ENCODE measurements at regions not wholly inside any gene's neighbourhood (a gene's known extent, or its start where the extent isn't known, plus 50 kb on each side); places are given as distances from the start of the nearest gene placed in this dataset.

DNA sequence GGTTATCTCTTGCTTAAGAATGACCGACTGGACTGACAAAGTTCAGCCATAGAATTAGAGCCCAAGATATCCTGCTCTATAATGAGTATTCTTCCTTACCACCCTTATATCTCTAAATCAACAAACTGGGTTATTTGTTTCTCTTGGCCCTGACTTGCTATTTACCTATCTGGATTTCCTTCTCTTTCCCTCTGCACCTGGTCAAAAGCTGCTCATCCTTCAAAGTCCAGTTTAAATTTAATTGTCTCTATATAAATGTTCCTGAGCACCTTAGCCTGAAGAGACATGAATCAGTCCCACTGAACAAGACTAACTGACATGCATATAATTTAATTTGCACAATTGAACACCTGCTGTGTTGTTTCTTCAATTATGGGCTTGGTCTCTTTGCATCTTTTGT, 127.1 kb upstream of the KCNJ15 start:
- no peak for ATAC-seq (ENCODE audit: poor library complexity)
- DNase-seq, result no peak
- Histone ChIP-seq H3K36me3 (ENCODE audit: insufficient read depth, low read length) (no peaks in the 10 kb centered on the region), H3K4me3 (ENCODE audit: low read length) (no peak overlapping the region), H3K9me3 (ENCODE audit: control insufficient read depth in 1 of 2, insufficient read depth in 1 of 2, low read length in 2 of 2) (no peaks in the 10 kb centered on the region), H3K27ac (ENCODE audit: low read depth in 1 of 2, low read length in 2 of 2) (no peak overlapping the region), H3K27me3 (ENCODE audit: control insufficient read depth in 1 of 2, insufficient read depth in 2 of 2, low read length in 2 of 2) (peaks cover 0 to 4% of the 10 kb centered on the region in 2 experiments), H3K4me1 (ENCODE audit: insufficient read depth, low read length) (no peaks in the 10 kb centered on the region)
- ChIA-PET CTCF (no interaction called here), POLR2A (no interaction called here)
- Mint-ChIP-seq H3K27ac (no peak overlapping the region), H3K36me3 (ENCODE audit: low read depth) (no peaks in the 10 kb centered on the region), H3K9me3 (no peaks in the 10 kb centered on the region), H3K4me3 (no peak overlapping the region), H3K4me1 (ENCODE audit: low read depth) (no peaks in the 10 kb centered on the region), H3K27me3 (peaks cover 63% of the 10 kb centered on the region)
- TF ChIP-seq, protein P1, sequence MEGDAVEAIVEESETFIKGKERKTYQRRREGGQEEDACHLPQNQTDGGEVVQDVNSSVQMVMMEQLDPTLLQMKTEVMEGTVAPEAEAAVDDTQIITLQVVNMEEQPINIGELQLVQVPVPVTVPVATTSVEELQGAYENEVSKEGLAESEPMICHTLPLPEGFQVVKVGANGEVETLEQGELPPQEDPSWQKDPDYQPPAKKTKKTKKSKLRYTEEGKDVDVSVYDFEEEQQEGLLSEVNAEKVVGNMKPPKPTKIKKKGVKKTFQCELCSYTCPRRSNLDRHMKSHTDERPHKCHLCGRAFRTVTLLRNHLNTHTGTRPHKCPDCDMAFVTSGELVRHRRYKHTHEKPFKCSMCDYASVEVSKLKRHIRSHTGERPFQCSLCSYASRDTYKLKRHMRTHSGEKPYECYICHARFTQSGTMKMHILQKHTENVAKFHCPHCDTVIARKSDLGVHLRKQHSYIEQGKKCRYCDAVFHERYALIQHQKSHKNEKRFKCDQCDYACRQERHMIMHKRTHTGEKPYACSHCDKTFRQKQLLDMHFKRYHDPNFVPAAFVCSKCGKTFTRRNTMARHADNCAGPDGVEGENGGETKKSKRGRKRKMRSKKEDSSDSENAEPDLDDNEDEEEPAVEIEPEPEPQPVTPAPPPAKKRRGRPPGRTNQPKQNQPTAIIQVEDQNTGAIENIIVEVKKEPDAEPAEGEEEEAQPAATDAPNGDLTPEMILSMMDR (IDR thresholded peaks at IDR 0.05), result no peak
- intact Hi-C loops (cut with DNase I, micrococcal nuclease), result no loop called here

DNA sequence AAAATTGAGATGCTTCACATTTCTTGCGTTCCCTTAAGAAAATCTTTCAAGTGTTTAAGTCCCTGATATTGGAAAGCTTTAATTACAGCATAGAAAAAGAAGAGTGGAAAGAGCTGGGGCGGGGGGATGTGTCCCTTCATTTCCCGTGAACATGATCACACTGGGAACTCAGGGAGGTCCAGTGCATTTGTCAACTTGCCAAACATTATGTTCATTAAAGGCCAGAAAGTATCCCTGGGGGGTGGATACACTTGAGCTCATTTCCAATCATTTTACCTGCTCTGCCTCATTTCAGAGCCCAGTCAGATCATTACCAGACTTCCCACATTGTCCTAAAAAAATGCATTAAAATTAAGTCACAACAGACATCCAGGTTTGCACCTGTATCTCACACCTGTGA, 123.6 kb upstream of the KCNJ15 start:
- no peaks in the 10 kb centered on the region for H3K27me3 ChIP-seq (ENCODE audit: control insufficient read depth in 1 of 2, insufficient read depth in 2 of 2, low read length in 2 of 2)
- H3K9me3 ChIP-seq (ENCODE audit: control insufficient read depth in 1 of 2, insufficient read depth in 1 of 2, low read length in 2 of 2), result no peaks in the 10 kb centered on the region
- TF ChIP-seq, protein P1 (IDR thresholded peaks at IDR 0.05), result no peak
- H3K36me3 ChIP-seq (ENCODE audit: insufficient read depth, low read length), result no peaks in the 10 kb centered on the region
- no peak overlapping the region for H3K27ac ChIP-seq (ENCODE audit: low read depth in 1 of 2, low read length in 2 of 2)
- no peaks in the 10 kb centered on the region for H3K4me1 ChIP-seq (ENCODE audit: insufficient read depth, low read length)
- no peak overlapping the region for H3K27ac Mint-ChIP-seq
- H3K27me3 Mint-ChIP-seq, result peaks cover 55% of the 10 kb centered on the region
- no peaks in the 10 kb centered on the region for H3K9me3 Mint-ChIP-seq
- ChIA-PET POLR2A (no interaction called here), CTCF (no interaction called here)
- H3K36me3 Mint-ChIP-seq (ENCODE audit: low read depth), result no peaks in the 10 kb centered on the region
- H3K4me3 Mint-ChIP-seq, result no peak overlapping the region
- H3K4me3 ChIP-seq (ENCODE audit: low read length), result no peak overlapping the region
- intact Hi-C loops (cut with DNase I, micrococcal nuclease), result no loop called here
- no peak for ATAC-seq (ENCODE audit: poor library complexity)
- DNase-seq, result no peak
- H3K4me1 Mint-ChIP-seq (ENCODE audit: low read depth), result no peaks in the 10 kb centered on the region

DNA sequence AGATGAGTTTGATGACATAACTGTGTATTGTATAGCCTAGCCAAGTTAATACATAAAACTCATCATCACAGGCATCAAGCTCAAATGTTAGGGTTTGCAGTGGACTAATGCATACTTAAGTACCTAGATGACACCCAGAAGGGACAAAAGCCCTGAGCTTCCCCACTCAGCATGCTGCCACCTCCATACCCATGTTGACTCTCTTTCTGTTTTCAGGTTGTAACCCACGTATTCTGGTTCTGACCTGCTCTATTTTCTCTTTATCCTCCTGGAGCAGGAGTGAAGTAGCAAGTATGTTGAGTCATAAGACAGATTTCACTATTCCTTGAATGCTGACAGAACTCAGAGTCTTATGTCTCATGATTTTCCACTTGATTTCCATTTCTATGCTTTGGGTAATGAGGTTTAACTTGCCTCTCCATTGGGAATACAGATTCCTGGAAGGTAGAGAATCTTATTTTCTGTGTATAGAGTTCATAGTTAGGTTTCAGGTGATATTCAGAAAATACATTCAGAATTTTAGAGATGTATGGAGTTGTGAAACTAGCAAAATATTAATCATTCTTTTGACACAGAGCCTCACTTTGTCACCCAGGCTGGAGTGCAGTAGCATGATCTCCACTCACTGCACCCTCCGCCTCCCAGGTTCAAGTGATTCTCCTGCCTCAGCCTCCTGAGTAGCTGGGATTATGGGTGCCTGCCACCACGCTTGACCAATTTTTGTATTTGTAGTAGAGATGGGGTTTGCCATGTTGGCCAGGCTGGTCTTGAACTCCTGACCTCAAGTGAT, 122.5 kb upstream of the KCNJ15 start:
- H3K36me3 ChIP-seq (ENCODE audit: insufficient read depth, low read length), result no peaks in the 10 kb centered on the region
- H3K36me3 Mint-ChIP-seq (ENCODE audit: low read depth), result no peaks in the 10 kb centered on the region

More for the DNA sequence above, 122.5 kb upstream of the KCNJ15 start:
- Histone ChIP-seq H3K4me3 (ENCODE audit: low read length) (no peak overlapping the region), H3K27me3 (ENCODE audit: control insufficient read depth in 1 of 2, insufficient read depth in 2 of 2, low read length in 2 of 2) (no peaks in the 10 kb centered on the region), H3K9me3 (ENCODE audit: control insufficient read depth in 1 of 2, insufficient read depth in 1 of 2, low read length in 2 of 2) (no peaks in the 10 kb centered on the region), H3K27ac (ENCODE audit: low read depth in 1 of 2, low read length in 2 of 2) (no peak overlapping the region), H3K4me1 (ENCODE audit: insufficient read depth, low read length) (no peaks in the 10 kb centered on the region)
- intact Hi-C loops (cut with DNase I, micrococcal nuclease), result no loop called here
- ATAC-seq (ENCODE audit: poor library complexity) (no peak), DNase-seq (no peak)
- Mint-ChIP-seq H3K4me1 (ENCODE audit: low read depth) (no peaks in the 10 kb centered on the region), H3K9me3 (no peaks in the 10 kb centered on the region), H3K4me3 (no peak overlapping the region), H3K27ac (no peak overlapping the region), H3K27me3 (peaks cover 45% of the 10 kb centered on the region)
- TF ChIP-seq, protein P1 (IDR thresholded peaks at IDR 0.05), result no peak
- POLR2A ChIA-PET, result no interaction called here
- CTCF ChIA-PET, result no interaction called here

Data from CD4-positive, alpha-beta T cell (primary cell).